CD4-positive, alpha-beta T cell treated with Interleukin-15 for 4 hours (primary cell): ENCODE measurements at regions not wholly inside any gene's neighbourhood (a gene's known extent, or its start where the extent isn't known, plus 50 kb on each side); places are given as distances from the start of the nearest gene placed in this dataset.

Experiments
- DNase-seq: peaks from one replicate; pipeline ENCODE4 v3.0.0-alpha.2; 2020; ENCODE audit warnings: low spot score

DNA sequence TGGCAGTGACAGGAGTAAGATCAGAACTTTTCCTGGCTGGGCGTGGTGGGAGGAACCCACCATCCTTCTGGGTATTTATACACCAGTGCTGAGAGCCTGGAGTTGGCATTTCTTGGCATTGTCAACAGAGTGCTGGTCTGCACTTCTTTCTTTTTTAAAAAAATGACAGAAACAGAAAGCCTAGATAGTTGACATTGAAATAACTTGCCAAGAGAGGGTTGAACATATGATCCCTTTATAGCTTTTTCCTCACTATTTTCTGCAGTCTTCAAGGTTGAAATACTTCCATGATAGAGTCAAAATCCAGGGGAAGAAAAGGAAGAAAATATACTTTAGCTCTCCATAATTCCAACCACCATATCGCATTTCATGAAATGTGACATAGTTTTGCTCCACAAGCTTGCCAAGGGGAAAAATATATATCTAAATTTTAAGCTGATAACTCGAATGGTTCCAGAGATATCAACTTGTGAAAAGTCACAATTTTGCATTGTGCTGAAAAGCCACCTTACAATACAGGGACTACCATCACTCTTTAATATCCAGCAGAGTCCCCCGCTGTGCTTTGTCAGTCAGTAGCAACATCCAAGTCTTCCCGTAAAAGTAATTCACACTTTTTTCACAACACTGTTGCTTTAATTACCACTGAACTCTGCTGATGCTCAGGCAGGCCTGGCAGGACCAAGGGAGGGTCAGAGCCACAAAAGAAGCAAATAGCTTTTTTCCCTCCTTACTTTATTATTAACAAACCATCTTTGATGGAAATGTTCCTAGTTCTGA lies 764.9 kb upstream of the FANCL start:
- no peak for DNase-seq

DNA sequence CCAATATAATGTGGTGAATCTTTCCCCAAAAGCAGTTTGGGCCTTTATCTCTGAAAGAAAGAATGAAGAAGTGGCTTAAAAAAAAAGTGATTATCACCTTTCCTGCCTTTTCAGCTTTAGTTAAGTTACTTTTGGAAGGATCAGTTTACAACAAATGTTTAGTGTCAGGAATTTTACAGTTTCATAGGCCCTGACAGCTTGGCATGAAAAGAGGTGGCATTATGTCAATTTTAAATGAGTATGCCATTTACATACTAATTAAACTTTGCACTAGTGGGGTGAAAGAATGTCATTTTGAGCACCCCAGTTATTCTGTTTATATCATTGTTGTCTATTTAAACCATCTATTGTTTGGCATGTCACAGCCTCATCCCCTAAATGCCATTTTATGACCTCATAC lies 763.5 kb upstream of the FANCL start:
- no peak for DNase-seq

DNA sequence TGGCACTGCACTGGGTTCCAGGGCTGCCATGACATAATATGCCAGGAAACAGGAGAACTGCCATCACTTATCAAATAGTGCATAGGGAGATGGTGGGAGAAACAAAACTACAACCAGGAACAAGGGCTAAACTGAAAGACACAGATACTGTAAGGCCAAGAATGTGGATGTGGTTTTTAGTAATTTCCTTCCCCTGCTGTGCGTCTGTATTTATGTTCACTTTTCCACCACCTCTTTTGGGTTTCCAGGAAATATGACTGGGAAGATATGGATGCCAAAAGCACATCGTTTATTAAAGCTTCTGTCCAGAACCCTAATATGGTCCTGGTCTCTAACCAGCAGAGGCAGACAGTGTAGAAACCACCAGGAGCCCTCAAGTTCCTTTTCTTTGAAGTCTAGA lies 759.7 kb upstream of the FANCL start:
- no peak for DNase-seq

DNA sequence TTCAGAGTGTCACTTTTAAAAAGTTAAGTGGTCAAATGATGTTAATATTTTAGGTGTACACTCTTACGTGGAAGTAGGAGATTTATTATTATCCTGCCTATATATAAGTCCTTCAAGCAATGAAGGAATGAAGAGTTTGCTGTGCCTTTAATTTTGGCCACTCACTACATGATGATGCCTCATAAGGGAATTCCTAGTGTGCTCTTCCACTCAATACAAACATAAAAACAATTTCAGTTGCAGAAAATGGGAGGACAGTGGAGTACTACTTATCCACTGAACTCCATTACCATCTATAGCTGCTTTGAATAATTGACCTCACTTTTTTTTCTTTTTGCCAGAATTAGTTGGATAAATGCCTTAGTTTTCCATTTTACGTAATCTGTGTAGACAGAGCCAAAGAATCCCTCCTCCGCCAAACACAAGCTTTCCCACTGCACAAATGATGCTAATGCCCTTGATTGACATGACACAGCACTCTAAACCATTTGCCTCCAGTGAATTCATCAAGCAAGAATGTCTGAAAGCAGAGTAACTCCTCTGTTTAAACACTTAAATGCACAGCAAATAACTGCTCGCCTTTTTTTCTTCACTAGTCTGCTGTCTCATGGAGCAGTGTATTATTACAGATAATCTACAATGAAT lies 751.1 kb upstream of the FANCL start:
- no peak for DNase-seq

DNA sequence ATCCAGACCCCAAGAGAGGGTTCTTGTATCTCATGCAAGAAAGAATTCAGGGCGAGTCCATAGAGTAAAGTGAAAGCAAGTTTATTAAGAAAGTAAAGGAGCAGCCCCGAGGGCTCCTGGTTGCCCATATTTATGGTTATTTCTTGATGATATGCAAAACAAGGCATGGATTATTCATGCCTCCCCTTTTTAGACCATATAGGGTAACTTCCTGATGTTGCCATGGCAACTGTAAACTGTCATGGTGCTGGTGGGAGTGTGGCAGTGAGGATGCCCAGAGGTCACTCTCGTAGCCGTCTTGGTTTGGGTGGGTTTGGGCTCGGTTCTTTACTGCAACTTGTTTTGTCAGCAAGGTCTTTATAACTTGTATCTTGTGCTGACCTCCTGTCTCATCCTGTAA lies 750.2 kb upstream of the FANCL start:
- DNase-seq, result no peak

DNA sequence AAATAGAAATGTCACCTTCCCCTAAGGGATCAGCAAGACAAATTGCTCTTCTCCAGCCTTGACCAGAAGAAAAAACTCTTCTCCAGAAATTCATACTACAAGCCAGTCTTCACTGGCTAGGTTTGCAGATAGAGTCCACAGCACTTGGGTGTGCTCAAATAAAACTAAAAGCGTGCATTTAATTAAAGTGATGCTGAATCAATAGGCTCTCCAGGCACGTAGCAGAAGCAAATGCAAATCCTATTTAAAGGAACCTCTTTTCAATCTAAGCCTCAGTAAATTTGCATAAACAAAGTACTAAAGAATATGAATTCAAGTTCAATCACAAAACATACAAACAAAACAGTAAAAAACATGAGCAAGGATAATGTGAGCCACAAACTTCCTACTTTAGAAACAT lies 744.4 kb upstream of the FANCL start:
- DNase-seq, result no peak

DNA sequence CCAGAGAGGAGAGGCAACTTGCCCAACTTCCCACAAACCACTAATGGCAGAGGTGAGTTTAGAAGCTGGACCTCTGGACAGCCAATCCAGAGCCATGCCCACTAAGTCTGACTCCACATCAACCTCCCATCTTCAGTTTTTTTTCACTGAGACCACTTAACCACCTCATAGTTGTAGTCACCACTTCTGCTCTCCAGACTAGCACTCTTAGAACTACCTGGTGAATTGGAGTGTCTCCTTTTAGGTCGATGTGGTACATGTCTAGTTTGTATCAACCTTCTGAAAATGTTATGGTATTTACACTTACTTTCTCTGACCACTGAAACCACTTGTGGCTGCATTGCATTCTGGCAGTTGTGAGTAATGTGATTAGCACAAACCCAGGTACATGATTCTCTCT lies 743.6 kb upstream of the FANCL start:
- DNase-seq, result no peak

DNA sequence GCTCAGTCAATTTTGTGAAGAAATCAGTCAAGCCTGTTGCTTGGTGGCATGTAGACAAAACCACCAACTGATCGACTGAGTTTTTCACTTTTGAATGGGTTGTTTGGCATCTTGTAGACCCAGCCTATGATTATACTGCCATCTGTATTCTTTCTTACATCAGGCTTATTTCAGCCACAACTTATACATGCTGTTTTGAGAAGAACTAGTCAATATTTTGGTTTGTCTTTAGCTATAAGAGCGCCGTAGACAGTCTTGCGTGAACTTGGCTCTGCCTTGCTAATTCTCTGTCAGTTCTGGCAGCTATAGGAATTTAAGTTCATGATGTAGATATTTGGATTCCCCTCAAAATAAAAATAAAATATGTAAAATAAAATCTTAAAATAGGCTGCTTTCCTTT lies 742.0 kb upstream of the FANCL start:
- DNase-seq, result no peak

DNA sequence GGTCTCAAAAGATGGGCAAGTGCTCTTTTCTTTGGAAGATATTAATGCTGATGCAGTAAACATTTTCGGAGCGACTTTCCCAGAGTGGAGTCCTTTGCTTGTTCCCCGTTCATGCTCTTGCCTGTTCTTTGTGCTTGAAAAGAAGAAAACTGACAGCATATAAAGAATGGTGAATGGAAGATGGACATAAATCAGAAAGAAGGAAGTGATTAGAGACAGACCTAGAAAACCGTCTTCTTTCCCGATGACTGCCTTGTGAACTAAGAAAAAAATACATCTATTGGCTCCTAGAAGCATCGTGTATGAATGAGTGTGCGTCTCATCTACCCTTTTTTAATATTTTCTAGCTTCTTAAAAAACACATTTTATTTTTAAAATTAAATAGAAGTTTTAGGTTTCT lies 740.1 kb upstream of the FANCL start:
- DNase-seq, result no peak

DNA sequence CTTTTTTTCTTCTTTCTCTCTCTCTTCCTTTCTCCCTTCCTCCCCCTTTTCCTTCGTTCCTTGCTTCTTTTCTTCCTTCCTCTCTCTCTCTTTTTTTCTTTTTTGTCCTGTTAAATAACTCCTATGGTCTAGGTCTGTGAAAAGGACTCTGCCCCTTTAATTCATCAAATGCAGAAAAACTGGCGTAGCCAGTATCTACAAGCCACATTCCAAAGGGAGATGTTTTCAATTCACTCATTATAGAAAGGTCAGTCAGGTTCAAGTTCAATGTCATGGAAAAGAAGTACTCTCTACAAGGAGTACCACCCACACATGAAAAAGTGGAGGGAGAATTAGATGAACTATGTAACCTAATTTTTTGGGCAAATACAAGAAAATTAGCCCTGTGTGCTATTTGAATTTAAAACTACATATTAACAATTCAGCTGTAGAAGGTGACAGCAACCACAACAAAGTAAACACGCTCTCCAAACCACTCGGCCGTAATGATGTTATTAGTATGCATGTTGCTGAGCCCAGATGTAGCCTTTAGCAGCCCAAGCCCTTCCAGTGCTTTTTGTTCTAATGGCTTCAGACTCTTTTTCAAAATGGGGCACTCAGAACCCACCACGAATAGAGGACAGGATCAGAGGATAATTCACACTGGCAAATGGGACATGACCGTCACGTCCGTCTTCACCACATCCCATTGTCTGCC lies 735.4 kb upstream of the FANCL start:
- no peak for DNase-seq

DNA sequence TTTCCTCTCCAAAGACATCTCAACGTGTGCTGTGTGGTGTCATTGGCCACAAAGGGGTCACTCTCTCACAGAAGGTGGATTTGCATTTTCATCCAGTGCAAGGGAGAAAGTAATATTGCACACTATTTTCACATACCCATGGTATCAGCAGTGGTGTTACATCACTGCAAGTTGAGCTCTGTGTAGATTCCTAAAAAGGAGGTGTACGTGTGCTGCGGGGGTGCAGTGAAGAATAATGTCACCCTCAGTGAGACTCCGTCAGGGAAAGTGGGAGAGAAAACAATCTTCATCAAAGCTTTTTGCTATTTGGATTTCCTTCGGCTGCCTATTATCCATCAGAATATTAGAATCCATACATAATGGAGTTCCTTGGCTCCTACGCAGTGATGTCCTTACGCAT lies 733.8 kb upstream of the FANCL start:
- no peak for DNase-seq

DNA sequence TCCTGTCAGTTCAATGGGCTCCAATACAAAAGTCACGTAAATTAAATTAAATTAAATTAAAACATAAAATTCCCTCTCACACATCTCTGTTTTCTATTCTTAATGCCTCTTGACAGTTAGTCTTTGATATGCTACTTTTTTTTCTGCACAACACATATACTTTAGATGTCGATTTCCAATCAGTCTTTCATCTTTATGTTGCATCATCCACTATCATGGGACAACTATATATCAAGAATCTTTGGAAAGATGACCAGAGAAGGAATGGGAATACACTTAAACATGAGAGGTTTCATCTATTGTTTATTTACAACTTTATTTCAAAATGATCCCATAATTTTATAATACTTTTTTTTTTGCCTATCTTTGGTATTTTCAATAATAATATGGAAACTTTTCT lies 733.3 kb upstream of the FANCL start:
- no peak for DNase-seq

DNA sequence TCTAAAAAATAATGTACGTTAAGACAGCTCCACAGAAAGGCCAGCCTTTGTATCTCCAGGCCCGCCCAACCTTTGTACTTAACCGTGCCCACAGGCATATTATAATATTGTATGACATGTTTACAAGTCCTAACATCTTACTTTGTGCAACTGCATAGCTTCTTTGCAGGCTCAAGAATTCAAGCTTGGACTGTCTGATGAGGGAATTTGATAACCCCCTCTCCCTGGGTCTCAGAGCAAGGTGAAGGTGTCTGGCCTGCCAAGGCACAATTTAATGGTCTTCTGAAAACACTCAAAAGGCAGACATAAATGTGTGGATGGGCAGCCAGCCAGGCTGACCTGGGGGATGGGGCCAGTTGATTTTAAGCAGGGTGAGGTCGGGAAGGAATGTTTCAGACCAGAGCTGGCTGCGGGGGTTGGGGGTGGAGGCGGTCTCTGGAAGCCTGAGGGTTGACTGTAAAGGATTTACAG lies 732.7 kb upstream of the FANCL start:
- no peak for DNase-seq

DNA sequence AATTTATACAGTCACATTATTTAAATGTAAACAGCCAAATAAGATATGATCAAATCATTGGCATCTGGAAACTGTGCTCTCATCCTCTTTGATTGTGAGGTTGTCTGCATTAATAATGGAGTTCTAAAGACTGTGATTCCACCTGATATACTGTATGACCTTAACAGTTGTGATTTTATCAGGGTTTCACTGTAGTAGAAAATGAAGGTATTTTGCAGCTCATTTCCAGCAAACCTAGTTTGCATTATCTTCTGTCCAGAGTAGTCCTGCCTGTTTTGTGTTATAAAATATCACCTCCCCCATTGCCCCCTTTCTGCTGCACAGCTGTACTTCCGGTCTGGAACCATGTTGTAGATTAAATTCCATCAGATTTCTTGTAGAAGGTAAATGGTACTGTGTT lies 731.6 kb upstream of the FANCL start:
- DNase-seq, result no peak

DNA sequence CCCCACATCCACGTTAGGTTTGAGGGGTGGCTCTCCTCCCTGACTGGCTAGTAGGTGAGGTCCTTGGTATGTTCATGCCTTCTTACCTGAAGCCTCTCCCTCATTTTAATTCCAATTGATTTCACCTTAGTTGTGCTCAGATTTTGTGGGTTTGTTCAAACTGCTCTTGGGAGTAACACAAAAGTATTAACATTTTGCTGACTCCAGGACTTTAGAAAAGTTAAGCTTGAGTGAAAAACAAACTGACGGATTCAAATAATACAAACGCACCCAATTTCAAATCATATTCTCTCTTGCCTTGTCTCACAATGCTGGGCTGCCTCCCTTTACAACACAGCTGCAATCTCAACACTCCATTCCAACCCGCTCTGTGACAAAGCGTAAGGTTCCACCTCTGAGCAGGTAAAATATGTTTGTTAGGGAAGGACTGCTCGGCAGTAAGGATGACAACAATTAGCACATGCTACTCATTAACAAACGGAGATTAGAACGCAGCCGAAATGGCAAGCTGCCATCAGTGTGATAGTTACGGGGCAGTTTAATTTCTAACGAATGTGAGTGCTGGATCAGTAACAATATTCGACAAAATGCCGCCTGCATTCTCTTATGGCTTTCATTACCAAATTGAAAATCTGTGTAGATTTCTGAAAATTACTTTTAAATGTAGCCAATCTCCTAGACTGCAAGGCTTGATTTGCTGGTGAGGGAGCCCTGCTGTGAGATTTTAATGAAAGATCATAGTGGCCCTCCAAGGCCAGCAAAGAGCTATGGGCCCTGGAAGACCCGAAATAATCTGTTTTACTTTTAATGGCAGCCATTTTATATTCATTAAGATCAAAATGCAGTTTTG lies 730.6 kb upstream of the FANCL start:
- no peak for DNase-seq

DNA sequence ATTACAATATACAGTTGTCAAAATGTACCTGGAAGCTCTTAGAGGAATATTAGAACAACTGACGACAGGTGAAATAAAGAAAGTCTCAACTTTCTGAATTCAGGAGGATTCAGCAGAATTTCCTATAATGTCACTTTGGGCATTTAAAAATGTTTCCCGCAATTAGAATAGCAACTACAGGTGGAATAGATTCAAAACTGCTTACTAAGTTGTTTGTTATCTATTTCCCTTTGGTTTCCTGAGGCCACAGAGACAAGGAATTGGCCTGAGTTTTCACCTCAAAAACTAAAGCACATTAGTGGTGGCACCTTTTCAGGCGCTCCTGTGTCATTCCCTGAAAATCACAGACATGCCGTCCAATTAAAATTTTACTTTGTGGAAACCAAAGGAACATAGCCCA lies 729.2 kb upstream of the FANCL start:
- no peak for DNase-seq

DNA sequence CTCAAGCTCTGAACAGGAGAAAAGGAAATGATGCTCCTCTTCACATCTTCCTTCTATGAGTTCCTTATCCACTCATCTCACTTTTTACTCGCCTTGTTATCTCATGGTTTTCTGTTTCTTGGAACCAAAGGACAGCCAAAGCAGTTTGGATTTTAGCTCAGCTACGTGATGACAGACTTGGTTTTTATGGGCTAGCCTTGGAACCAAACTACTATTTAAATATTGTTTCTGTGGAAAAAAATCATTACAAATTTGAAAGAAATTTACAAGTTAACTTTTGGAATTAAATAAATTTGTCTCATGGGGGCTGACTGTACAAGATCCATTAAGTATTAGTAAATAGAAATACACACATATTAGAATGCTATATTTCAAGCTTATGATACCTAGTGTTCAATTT lies 727.8 kb upstream of the FANCL start:
- no peak for DNase-seq

DNA sequence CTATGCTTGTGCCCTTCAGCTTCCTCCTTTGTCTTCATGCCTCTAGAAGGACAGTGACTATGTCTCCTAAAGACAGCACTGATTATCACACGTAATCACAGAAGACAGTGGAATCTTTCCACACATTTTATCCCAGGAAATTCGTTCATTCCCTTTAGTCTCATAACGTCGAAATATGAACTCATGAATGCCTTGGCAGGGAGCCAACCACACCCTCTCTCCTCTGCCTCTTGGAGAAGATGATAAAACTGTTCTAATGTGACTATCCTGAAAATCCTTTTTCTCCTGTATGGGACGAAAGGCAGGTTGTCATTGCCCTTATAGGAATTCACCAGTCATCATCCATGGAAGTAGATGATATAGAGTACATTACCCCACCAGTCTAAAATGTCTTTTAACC lies 726.6 kb upstream of the FANCL start:
- DNase-seq, result no peak

DNA sequence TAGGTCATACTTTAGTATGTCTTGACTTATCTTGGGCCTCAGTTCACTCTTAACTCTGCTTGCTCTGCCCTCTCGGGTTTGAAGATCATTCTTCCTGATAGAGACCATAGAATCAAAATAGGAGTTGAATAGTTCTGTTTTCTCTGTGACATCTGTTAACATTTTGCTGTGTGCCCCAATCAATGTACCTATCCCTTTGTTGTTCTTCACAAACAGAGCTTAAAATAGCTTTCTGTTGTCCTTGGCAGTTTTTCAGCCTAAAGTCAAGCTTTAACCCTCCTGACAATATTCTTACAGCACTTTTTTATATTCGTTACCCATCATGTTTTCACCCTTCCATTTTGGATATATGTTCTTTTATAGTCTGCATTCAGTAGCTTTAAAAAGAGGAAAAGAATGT lies 724.5 kb upstream of the FANCL start:
- DNase-seq, result no peak

DNA sequence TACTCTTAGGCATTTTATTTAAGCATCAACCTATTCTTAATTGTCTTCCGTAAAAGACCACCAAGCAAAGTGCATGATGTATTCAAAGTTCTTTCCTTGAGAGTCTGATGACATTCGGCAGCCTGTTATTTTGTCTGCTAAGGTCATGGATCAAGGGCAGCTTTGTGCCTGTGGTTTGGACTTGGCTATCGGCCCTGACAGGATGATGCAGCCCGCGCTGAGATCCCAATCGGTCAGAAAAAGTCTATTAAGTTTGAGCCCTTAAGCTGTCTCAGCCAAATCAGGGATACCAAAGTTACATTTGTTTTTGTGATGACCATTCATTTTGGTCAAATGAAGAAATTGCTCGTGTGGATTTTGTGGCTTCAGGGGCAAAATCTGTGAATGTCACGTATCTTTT lies 718.9 kb upstream of the FANCL start:
- DNase-seq, result no peak

DNA sequence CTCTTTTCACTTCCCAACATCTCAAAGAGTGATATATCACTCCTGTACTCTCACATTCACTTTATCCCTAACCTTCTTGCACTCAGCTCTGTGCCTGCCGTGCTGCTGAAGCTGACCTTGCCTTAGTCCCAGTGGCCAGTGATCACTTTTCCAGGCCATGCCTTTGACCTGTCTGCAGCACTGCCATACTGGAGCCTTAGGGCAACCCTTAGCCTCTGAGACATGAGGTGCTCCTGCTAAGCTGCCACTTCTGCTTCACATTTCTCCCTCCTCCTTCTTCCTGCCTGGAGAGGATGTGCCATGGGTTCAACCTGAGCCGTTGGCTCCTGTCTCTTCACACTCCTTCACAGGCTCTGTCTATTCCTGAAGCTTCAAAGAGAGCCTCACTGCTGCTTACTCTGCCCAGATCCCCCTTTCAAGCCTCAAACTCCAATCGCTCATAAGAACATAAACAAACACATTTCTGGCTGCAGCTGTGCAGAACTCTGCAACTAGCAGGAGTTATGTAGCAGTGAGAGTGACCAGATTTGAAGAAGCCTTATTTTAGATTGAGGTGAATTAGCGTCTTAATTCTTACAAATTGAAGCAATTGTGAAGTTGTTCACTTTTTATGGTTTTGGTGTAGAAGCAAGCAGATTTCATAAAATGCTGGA lies 716.2 kb upstream of the FANCL start:
- no peak for DNase-seq

DNA sequence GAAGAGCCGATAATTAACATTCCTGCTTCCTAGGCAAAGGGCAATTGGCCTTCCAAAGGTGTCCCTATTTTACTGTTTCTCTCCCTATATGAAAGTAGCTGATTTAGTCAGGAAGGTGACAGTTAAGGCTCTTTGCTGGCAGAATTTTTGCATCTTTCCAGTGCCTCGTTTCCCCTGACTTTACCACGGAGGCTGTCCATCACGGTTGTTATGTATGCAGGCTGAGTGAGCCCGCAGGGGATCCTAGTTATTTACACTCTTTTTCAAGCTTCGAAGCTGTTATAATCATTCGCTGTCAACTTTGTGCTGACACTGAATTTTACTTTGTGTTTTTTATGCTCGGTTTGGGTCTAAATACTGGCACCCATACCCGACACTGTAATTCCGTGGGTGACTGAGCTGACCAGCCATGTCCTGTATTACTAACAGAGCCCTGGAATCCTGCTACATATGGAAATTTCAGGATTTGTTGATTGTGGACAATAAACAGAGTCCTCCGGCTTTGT lies 713.8 kb upstream of the FANCL start:
- DNase-seq, result no peak
